Mammary epithelial cell (primary cell): ENCODE measurements at regions not wholly inside any gene's neighbourhood (a gene's known extent, or its start where the extent isn't known, plus 50 kb on each side); places are given as distances from the start of the nearest gene placed in this dataset.

ENCODE experiments used
- CTCF ChIP-seq, 2 donors: IDR thresholded peaks in 1 of 2; conservative IDR thresholded peaks in 1 of 2; 2 replicates each; pipeline ENCODE4 v1.5.1; 2011 to 2012; ENCODE audit warnings: inconsistent platforms in 2 of 2, low read length in 2 of 2, mild to moderate bottlenecking in 2 of 2, control low read depth in 1 of 2, low read depth in 1 of 2; ENCODE audit not compliant: insufficient read depth in 1 of 2; ENCODE audit errors: extremely low read depth in 1 of 2
- EZH2 ChIP-seq: IDR thresholded peaks from 2 replicates; pipeline ENCODE4 v1.6.1; 2012; ENCODE audit warnings: low read length, inconsistent platforms, borderline replicate concordance

GRCh38 chr12:93184672-93185368 lies 192.9 kb upstream of the NUDT4 start:
- no peak for TF ChIP-seq CTCF (conservative IDR thresholded peaks at IDR 0.05 in 1 of 2, IDR thresholded peaks at IDR 0.05 in 1 of 2; ENCODE audit: extremely low read depth in 1 of 2, insufficient read depth in 1 of 2, low read depth in 1 of 2, low read length in 2 of 2)
- TF ChIP-seq EZH2, result no peak
